K562 (cell line): ENCODE measurements at regions not wholly inside any gene's neighbourhood (a gene's known extent, or its start where the extent isn't known, plus 50 kb on each side); places are given as distances from the start of the nearest gene placed in this dataset.

ENCODE experiments used
- ATAC-seq: fragments of 200-7000 bp; cut with Tn5 transposase; 3 replicates; pipeline ENCODE4 v1.9.1; 2020; ENCODE audit warnings: moderate library complexity
- BruUV-seq: library from RNA; stranded (reverse); fragments of 400-500 nt; replicated peaks from 2 replicates; lab custom pipeline; 2021; lab: Mats Ljungman, UMichigan
- CTCF ChIA-PET: fragments of 300-600 bp; formaldehyde crosslinking; extraction: SDS; loops from one replicate; lab custom pipeline; 2021; ENCODE audit warnings: low intra/inter-chr PET ratio; lab: Yijun Ruan, JAX
- POLR2A ChIA-PET: fragments of 300-600, 350-650 bp; sonication (Branson Sonifier 250); formaldehyde crosslinking; extraction: SDS; loops from one replicate; lab custom pipeline; 2021; ENCODE audit warnings: antibody characterized with exemption, inconsistent platforms; lab: Yijun Ruan, JAX
- DNase-seq, 4 experiments: peaks; one replicate each; pipeline versions ENCODE4 v3.0.0 to v3.0.0-alpha.2; 2011 to 2018; ENCODE audit warnings: low spot score in 3 of 4, mixed read lengths in 3 of 4; ENCODE audit errors: extremely low read depth in 1 of 4
- FAIRE-seq: peaks from 2 replicates; lab custom pipeline; 2011; peaks lifted over from hg19 to GRCh38; lab: Jason Lieb, UNC
- H2AFZ ChIP-seq: 2 replicates; pipeline ENCODE4 v1.6.0; 2011; ENCODE audit warnings: low read depth, low read length, control low read depth, inconsistent platforms
- H3K27ac ChIP-seq: fragments of 200-600 bp; 3 replicates; pipeline ENCODE4 v1.8.0; 2011; ENCODE audit warnings: low read depth, mild to moderate bottlenecking, control low read depth, inconsistent platforms, low read length, moderate library complexity, mixed read lengths; ENCODE audit errors: extremely low read depth
- H3K27me3 ChIP-seq, 2 experiments: fragments of 300-600 bp in 1 of 2; 2 replicates in 1 of 2; 3 replicates in 1 of 2; pipeline versions ENCODE4 v1.6.0 to v1.8.0; 2011; ENCODE audit warnings: inconsistent platforms in 2 of 2, low read length in 2 of 2, mild to moderate bottlenecking in 1 of 2, mixed read lengths in 1 of 2, moderate library complexity in 1 of 2; ENCODE audit not compliant: control insufficient read depth in 2 of 2, insufficient read depth in 2 of 2
- H3K36me3 ChIP-seq: fragments of 300-600 bp; 3 replicates; pipeline ENCODE4 v1.8.0; 2011; ENCODE audit warnings: mild to moderate bottlenecking, low read length, inconsistent platforms; ENCODE audit not compliant: control insufficient read depth, insufficient read depth
- H3K4me1 ChIP-seq, 2 experiments: fragments of 200-600 bp in 1 of 2; replicated peaks in 1 of 2; 2 replicates in 1 of 2; 3 replicates in 1 of 2; pipeline versions ENCODE4 v1.5.1 to v1.8.0; 2011; ENCODE audit warnings: inconsistent platforms in 2 of 2, low read length in 2 of 2, mild to moderate bottlenecking in 1 of 2, mixed read lengths in 1 of 2, moderate library complexity in 1 of 2; ENCODE audit not compliant: control insufficient read depth in 2 of 2, insufficient read depth in 2 of 2
- H3K4me2 ChIP-seq: 2 replicates; pipeline ENCODE4 v1.6.1; 2011; ENCODE audit warnings: low read length, control low read depth, inconsistent platforms, mixed read lengths; ENCODE audit not compliant: insufficient read depth
- H3K4me3 ChIP-seq: fragments of 200-600 bp; sonication (generic), shearing (Covaris generic); 2 replicates; pipeline ENCODE4 v1.5.1; 2016; ENCODE audit warnings: control low read depth, inconsistent platforms
- H3K79me2 ChIP-seq: fragments of 200-600 bp; 3 replicates; pipeline ENCODE4 v1.8.0; 2011; ENCODE audit warnings: low read length, inconsistent platforms; ENCODE audit not compliant: control insufficient read depth, insufficient read depth
- H3K9ac ChIP-seq, 2 experiments: 2 replicates each; pipeline versions ENCODE4 v1.6.0 to v1.6.1; 2011; ENCODE audit warnings: low read depth in 2 of 2, low read length in 2 of 2, control low read depth in 1 of 2, inconsistent platforms in 1 of 2, mild to moderate bottlenecking in 1 of 2, mixed read lengths in 1 of 2; ENCODE audit not compliant: insufficient read depth in 1 of 2
- H3K9me1 ChIP-seq: one replicate; pipeline ENCODE4 v1.6.0; 2011; ENCODE audit warnings: inconsistent platforms, mild to moderate bottlenecking, low read length, moderate library complexity; ENCODE audit not compliant: control insufficient read depth, insufficient read depth
- H3K9me3 ChIP-seq: replicated peaks from 2 replicates; pipeline ENCODE4 v1.5.1; 2011; ENCODE audit warnings: low read depth, low read length, inconsistent platforms; ENCODE audit not compliant: control insufficient read depth, insufficient read depth
- H4K20me1 ChIP-seq: replicated peaks from 2 replicates; pipeline ENCODE4 v1.6.1; 2011; ENCODE audit warnings: low read length, inconsistent platforms, mixed read lengths; ENCODE audit not compliant: control insufficient read depth, insufficient read depth
- GTF2A2 ChIP-seq: IDR thresholded peaks from 2 replicates; pipeline ENCODE4 v1.6.1; 2016; ENCODE audit warnings: mild to moderate bottlenecking, missing genetic modification characterization, missing compliant biosample characterization
- PCBP2 ChIP-seq: fragments of 200-400 bp; formaldehyde crosslinking; IDR thresholded peaks from 2 replicates; pipeline ENCODE4 v1.6.1; 2018; ENCODE audit warnings: low read length, low read depth, mild to moderate bottlenecking, moderate library complexity; ENCODE audit not compliant: poor library complexity, severe bottlenecking
- YY1 ChIP-seq, 3 experiments: IDR thresholded peaks; 2 replicates each; pipeline ENCODE4 v1.6.1; 2011; ENCODE audit warnings: low read length in 2 of 3, mild to moderate bottlenecking in 2 of 3, moderate library complexity in 2 of 3, borderline replicate concordance in 1 of 3, control low read depth in 1 of 3, low read depth in 1 of 3; ENCODE audit not compliant: insufficient read depth in 3 of 3, insufficient replicate concordance in 2 of 3, control insufficient read depth in 1 of 3, insufficient read length in 1 of 3; ENCODE audit errors: extremely low read depth in 1 of 3
- ZNF311 ChIP-seq: fragments of 250-450 bp; sonication (Bioruptor Pico); IDR thresholded peaks from 2 replicates; pipeline ENCODE4 v1.4.0; 2020; ENCODE audit warnings: mild to moderate bottlenecking, moderate library complexity
- WGBS: fragments of 100-300 bp; shearing (Covaris generic); methylation state at CpG from one replicate; pipeline ENCODE4 v1.1.6; 2016; ENCODE audit warnings: low coverage, mixed read lengths; ENCODE audit not compliant: insufficient coverage; ENCODE audit errors: missing lambda C conversion rate; 5-methylcytosine and 5-hydroxymethylcytosine counted together
- in situ Hi-C: fragments of 300-500 bp; cut with MboI; formaldehyde crosslinking; loops from 4 replicates; pipeline ENCODE4 v1.15.0; 2018; ENCODE audit warnings: inconsistent platforms, mixed read lengths
- intact Hi-C: fragments of 100-400 bp; cut with micrococcal nuclease; formaldehyde crosslinking; loops from 2 replicates; pipeline ENCODE4 v1.14.2; 2022
- TF ChIP-seq, protein P1 (sequence below): fragments of 450-650 bp; IDR thresholded peaks from 2 replicates; pipeline ENCODE4 v1.6.1; 2016; ENCODE audit warnings: mild to moderate bottlenecking, moderate library complexity

GRCh38 chr7:10238641-10239040 is 735.0 kb upstream of the PHF14 start:
- Histone ChIP-seq H3K9ac (no peak overlapping the region), H2AFZ (no peak overlapping the region), H3K27me3 (no peaks in the 10 kb centered on the region), H3K9me3 (no peaks in the 10 kb centered on the region), H3K4me3 (no peak overlapping the region), H3K9me1 (no peaks in the 10 kb centered on the region), H3K4me1 (no peaks in the 10 kb centered on the region), H3K27ac (no peak overlapping the region), H4K20me1 (no peaks in the 10 kb centered on the region), H3K79me2 (no peaks in the 10 kb centered on the region), H3K36me3 (no peaks in the 10 kb centered on the region), H3K4me2 (no peak overlapping the region)
- WGBS: 0% methylated on average over 1 of the region's 1 CpG
- intact Hi-C loops: no loop called here
- ChIA-PET POLR2A (no interaction called here), CTCF (no interaction called here)
- BruUV-seq: no TSS peak
- TF ChIP-seq PCBP2 (no peak), GTF2A2 (tag) (no peak), YY1 (IDR thresholded peaks at IDR 0.05; ENCODE audit: borderline replicate concordance in 1 of 3, control insufficient read depth in 1 of 3, extremely low read depth in 1 of 3, insufficient read depth in 3 of 3, insufficient read length in 1 of 3, insufficient replicate concordance in 2 of 3, low read depth in 1 of 3, low read length in 2 of 3) (no peak), ZNF311 (no peak)
- TF ChIP-seq, protein P1, sequence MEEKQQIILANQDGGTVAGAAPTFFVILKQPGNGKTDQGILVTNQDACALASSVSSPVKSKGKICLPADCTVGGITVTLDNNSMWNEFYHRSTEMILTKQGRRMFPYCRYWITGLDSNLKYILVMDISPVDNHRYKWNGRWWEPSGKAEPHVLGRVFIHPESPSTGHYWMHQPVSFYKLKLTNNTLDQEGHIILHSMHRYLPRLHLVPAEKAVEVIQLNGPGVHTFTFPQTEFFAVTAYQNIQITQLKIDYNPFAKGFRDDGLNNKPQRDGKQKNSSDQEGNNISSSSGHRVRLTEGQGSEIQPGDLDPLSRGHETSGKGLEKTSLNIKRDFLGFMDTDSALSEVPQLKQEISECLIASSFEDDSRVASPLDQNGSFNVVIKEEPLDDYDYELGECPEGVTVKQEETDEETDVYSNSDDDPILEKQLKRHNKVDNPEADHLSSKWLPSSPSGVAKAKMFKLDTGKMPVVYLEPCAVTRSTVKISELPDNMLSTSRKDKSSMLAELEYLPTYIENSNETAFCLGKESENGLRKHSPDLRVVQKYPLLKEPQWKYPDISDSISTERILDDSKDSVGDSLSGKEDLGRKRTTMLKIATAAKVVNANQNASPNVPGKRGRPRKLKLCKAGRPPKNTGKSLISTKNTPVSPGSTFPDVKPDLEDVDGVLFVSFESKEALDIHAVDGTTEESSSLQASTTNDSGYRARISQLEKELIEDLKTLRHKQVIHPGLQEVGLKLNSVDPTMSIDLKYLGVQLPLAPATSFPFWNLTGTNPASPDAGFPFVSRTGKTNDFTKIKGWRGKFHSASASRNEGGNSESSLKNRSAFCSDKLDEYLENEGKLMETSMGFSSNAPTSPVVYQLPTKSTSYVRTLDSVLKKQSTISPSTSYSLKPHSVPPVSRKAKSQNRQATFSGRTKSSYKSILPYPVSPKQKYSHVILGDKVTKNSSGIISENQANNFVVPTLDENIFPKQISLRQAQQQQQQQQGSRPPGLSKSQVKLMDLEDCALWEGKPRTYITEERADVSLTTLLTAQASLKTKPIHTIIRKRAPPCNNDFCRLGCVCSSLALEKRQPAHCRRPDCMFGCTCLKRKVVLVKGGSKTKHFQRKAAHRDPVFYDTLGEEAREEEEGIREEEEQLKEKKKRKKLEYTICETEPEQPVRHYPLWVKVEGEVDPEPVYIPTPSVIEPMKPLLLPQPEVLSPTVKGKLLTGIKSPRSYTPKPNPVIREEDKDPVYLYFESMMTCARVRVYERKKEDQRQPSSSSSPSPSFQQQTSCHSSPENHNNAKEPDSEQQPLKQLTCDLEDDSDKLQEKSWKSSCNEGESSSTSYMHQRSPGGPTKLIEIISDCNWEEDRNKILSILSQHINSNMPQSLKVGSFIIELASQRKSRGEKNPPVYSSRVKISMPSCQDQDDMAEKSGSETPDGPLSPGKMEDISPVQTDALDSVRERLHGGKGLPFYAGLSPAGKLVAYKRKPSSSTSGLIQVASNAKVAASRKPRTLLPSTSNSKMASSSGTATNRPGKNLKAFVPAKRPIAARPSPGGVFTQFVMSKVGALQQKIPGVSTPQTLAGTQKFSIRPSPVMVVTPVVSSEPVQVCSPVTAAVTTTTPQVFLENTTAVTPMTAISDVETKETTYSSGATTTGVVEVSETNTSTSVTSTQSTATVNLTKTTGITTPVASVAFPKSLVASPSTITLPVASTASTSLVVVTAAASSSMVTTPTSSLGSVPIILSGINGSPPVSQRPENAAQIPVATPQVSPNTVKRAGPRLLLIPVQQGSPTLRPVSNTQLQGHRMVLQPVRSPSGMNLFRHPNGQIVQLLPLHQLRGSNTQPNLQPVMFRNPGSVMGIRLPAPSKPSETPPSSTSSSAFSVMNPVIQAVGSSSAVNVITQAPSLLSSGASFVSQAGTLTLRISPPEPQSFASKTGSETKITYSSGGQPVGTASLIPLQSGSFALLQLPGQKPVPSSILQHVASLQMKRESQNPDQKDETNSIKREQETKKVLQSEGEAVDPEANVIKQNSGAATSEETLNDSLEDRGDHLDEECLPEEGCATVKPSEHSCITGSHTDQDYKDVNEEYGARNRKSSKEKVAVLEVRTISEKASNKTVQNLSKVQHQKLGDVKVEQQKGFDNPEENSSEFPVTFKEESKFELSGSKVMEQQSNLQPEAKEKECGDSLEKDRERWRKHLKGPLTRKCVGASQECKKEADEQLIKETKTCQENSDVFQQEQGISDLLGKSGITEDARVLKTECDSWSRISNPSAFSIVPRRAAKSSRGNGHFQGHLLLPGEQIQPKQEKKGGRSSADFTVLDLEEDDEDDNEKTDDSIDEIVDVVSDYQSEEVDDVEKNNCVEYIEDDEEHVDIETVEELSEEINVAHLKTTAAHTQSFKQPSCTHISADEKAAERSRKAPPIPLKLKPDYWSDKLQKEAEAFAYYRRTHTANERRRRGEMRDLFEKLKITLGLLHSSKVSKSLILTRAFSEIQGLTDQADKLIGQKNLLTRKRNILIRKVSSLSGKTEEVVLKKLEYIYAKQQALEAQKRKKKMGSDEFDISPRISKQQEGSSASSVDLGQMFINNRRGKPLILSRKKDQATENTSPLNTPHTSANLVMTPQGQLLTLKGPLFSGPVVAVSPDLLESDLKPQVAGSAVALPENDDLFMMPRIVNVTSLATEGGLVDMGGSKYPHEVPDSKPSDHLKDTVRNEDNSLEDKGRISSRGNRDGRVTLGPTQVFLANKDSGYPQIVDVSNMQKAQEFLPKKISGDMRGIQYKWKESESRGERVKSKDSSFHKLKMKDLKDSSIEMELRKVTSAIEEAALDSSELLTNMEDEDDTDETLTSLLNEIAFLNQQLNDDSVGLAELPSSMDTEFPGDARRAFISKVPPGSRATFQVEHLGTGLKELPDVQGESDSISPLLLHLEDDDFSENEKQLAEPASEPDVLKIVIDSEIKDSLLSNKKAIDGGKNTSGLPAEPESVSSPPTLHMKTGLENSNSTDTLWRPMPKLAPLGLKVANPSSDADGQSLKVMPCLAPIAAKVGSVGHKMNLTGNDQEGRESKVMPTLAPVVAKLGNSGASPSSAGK: no peak
- ATAC-seq (no peak), FAIRE-seq (no peak), DNase-seq (no peak)
- in situ Hi-C loops: no loop called here
